Testis (tissue), 2 donors: ENCODE measurements at regions not wholly inside any gene's neighbourhood (a gene's known extent, or its start where the extent isn't known, plus 50 kb on each side); places are given as distances from the start of the nearest gene placed in this dataset.

Source experiments
- DNase-seq: peaks from one replicate; pipeline ENCODE4 v3.0.0-alpha.2; 2019
- H3K27ac ChIP-seq, 2 donors: fragments of 200-600 bp; sonication (generic); one replicate each; pipeline ENCODE4 v1.5.1; 2019
- H3K27me3 ChIP-seq: fragments of 200-600 bp; sonication (generic); one replicate; pipeline ENCODE4 v1.5.1; 2019
- H3K36me3 ChIP-seq: fragments of 200-600 bp; sonication (generic); one replicate; pipeline ENCODE4 v1.5.1; 2017; ENCODE audit warnings: low read depth; ENCODE audit errors: missing control alignments
- H3K4me1 ChIP-seq: fragments of 200-600 bp; sonication (generic); one replicate; pipeline ENCODE4 v1.5.1; 2019
- H3K4me3 ChIP-seq, 2 donors: fragments of 200-600 bp; sonication (generic); one replicate each; pipeline ENCODE4 v1.5.1; 2017 to 2019
- H3K9me3 ChIP-seq: fragments of 200-600 bp; sonication (generic); one replicate; pipeline ENCODE4 v1.5.1; 2017
- POLR2A ChIP-seq: fragments of 450-650 bp; IDR thresholded peaks from one replicate; pipeline ENCODE4 v1.6.1; 2017; ENCODE audit warnings: antibody characterized with exemption, mild to moderate bottlenecking, moderate library complexity
- WGBS, 2 donors: methylation state at CpG; one replicate each; pipeline ENCODE4 v1.1.5; 2018; 5-methylcytosine and 5-hydroxymethylcytosine counted together
- intact Hi-C: fragments of 100-400 bp; cut with DNase I; formaldehyde crosslinking; loops from one replicate; pipeline ENCODE4 v1.15.1; 2023; ENCODE audit warnings: low total_unique reads
- TF ChIP-seq, protein P1 (sequence below), 3 experiments: fragments of 450-650 bp in 2 of 3; fragments of 200-600 bp in 1 of 3; sonication (generic) in 1 of 3; IDR thresholded peaks; one replicate each; pipeline ENCODE4 v1.5.1; 2016 to 2019; ENCODE audit warnings: antibody characterized with exemption in 3 of 3, mild to moderate bottlenecking in 2 of 3, moderate library complexity in 1 of 3

DNA sequence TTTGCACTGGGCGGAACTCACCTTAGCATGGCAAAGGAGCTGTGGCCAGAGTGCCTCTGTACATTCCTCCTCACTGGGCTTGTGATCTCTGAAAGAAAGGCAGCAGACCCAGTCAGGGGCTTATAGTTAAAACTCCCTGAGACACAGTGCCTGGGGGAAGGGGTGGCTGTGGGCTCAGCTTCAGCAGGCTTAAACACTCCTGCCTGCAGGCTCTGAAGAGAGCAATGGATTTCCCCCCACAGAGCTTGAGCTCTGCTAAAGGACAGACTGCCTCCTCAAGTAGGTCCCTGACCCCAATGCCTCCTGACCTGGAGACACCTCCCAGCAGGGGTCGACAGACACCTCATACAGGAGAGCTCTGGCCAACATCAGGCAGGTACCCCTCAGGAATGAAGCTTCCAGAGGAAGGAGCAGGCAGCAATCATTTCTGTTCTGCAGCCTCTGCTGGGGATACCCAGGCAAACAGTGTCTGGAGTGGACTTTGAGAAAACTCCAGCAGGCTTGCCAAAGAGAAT lies 327.5 kb upstream of the SLC16A7 start:
- intact Hi-C loops, result no loop called here
- Histone ChIP-seq H3K36me3 (no peaks in the 10 kb centered on the region), H3K4me3 (no peak overlapping the region), H3K4me1 (no peaks in the 10 kb centered on the region), H3K27me3 (no peaks in the 10 kb centered on the region), H3K27ac (no peak overlapping the region), H3K9me3 (no peaks in the 10 kb centered on the region)
- no peak for DNase-seq
- TF ChIP-seq, protein P1, sequence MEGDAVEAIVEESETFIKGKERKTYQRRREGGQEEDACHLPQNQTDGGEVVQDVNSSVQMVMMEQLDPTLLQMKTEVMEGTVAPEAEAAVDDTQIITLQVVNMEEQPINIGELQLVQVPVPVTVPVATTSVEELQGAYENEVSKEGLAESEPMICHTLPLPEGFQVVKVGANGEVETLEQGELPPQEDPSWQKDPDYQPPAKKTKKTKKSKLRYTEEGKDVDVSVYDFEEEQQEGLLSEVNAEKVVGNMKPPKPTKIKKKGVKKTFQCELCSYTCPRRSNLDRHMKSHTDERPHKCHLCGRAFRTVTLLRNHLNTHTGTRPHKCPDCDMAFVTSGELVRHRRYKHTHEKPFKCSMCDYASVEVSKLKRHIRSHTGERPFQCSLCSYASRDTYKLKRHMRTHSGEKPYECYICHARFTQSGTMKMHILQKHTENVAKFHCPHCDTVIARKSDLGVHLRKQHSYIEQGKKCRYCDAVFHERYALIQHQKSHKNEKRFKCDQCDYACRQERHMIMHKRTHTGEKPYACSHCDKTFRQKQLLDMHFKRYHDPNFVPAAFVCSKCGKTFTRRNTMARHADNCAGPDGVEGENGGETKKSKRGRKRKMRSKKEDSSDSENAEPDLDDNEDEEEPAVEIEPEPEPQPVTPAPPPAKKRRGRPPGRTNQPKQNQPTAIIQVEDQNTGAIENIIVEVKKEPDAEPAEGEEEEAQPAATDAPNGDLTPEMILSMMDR (IDR thresholded peaks at IDR 0.05), result no peak
- no peak for TF ChIP-seq POLR2A
- WGBS, 2 donors, result 93 to 100% methylated on average over 2 of the region's 2 CpGs

DNA sequence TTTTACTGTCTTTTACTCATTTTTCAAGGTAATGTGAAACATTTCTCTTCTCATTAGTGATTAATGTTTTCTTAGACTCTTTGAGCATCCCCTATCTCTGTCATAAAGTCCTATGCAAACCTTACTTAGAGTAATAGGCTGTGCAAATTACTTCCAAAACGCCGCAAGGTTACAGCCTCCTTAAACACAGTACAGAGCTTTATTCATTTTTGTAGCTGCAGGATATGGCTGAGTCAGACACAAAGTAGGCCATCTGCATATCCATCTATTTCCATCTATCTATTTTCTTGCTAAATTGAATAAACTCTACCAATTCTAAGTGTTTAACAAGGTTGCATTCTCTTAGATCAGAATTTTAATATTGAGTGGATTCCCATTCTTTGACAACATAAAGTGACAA lies 335.6 kb upstream of the SLC16A7 start:
- Histone ChIP-seq H3K27me3 (no peaks in the 10 kb centered on the region), H3K36me3 (no peaks in the 10 kb centered on the region), H3K4me3 (no peak overlapping the region), H3K4me1 (no peaks in the 10 kb centered on the region), H3K27ac (no peak overlapping the region), H3K9me3 (no peaks in the 10 kb centered on the region)
- TF ChIP-seq, protein P1 (IDR thresholded peaks at IDR 0.05), result no peak
- no peak for TF ChIP-seq POLR2A
- 59 to 89% methylated on average over 2 of the region's 2 CpGs for WGBS, 2 donors
- intact Hi-C loops, result no loop called here
- no peak for DNase-seq

DNA sequence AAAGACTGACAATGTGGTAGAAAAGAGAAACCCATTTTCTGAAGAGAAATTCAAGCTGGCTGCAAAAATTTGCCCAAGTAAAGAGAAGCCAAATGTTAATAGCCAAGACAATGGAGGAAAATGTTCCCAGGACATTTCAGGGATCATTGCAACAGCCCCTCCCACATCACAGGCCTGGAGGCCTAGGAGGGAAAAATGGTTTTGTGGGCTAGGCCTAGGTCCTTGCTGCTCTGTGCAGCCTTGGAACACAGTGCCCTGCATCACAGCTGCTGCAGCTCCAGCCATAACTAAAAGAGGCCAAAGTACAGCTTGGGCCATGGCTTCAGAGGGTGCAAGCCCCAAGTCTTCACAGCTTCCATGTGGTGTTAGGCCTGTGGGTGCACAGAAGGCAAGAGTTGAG lies 332.4 kb upstream of the LRIG3 start:
- H3K36me3 ChIP-seq, result no peaks in the 10 kb centered on the region

DNA sequence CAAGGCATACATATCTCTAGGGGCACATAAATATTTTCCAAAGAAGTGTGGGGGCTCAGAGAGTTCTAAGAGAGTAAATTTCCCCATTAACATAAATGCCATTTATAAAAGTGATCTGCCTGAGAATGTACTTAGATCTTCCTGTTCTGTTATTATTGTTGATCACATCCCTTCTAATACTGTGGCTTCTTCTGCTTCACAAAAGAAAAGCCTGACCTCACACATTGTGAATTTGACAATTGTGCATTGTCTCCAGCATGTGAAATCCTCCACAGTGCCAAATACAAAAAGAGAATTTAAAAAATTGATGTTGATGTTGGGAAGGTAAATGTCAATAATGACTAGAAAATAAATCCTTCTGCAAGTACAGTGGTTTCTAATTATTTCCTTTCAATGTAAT lies 330.5 kb upstream of the LRIG3 start:
- DNase-seq, result no peak
- no peaks in the 10 kb centered on the region for H3K36me3 ChIP-seq
- no peaks in the 10 kb centered on the region for H3K27me3 ChIP-seq
- H3K4me3 ChIP-seq, result no peak overlapping the region
- intact Hi-C loops, result no loop called here
- no peaks in the 10 kb centered on the region for H3K4me1 ChIP-seq
- H3K27ac ChIP-seq, result no peak overlapping the region
- TF ChIP-seq, protein P1 (IDR thresholded peaks at IDR 0.05), result no peak
- no peak for TF ChIP-seq POLR2A
- H3K9me3 ChIP-seq, result no peaks in the 10 kb centered on the region

More for the DNA sequence above, 332.4 kb upstream of the LRIG3 start:
- Histone ChIP-seq H3K27ac (no peak overlapping the region), H3K4me3 (no peak overlapping the region), H3K9me3 (no peaks in the 10 kb centered on the region), H3K27me3 (no peaks in the 10 kb centered on the region), H3K4me1 (no peaks in the 10 kb centered on the region)
- intact Hi-C loops, result no loop called here
- TF ChIP-seq, protein P1 (IDR thresholded peaks at IDR 0.05), result no peak
- no peak for TF ChIP-seq POLR2A
- no peak for DNase-seq

DNA sequence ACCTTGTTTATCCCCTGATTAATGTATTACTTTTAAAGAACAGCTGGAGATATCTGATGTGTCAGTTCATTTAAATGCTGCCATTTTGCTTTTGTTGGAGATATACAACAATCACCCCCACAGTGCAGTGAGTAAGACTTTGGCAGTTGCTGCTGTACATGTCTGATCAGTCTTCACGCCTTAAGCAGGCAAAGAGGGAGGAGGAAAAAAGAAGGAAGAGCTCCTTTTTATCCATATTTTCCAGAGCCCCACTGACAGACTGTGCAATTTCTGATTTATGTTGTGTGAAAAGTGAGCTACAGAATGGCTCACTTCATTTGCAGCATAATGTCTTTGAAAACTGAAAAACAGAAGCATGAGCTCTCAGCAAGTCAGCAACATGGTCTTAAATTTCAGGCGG lies 319.7 kb upstream of the LRIG3 start:
- no peaks in the 10 kb centered on the region for H3K36me3 ChIP-seq
- TF ChIP-seq, protein P1 (IDR thresholded peaks at IDR 0.05), result no peak
- no peaks in the 10 kb centered on the region for H3K27me3 ChIP-seq
- DNase-seq, result no peak
- WGBS, 2 donors, result 87 to 91% methylated on average over 2 of the region's 2 CpGs
- intact Hi-C loops, result no loop called here
- no peak overlapping the region for H3K27ac ChIP-seq
- H3K4me1 ChIP-seq, result no peaks in the 10 kb centered on the region
- H3K4me3 ChIP-seq, result no peak overlapping the region
- no peaks in the 10 kb centered on the region for H3K9me3 ChIP-seq
